ENCODE measurements at regions not wholly inside any gene's neighbourhood (a gene's known extent, or its start where the extent isn't known, plus 50 kb on each side); places are given as distances from the start of the nearest gene placed in this dataset.
"Not testable (repeated sequence)": the region's sequence is repeated elsewhere in the genome, so short reads cannot be mapped to it uniquely, and the experiment has no call there.

DNA sequence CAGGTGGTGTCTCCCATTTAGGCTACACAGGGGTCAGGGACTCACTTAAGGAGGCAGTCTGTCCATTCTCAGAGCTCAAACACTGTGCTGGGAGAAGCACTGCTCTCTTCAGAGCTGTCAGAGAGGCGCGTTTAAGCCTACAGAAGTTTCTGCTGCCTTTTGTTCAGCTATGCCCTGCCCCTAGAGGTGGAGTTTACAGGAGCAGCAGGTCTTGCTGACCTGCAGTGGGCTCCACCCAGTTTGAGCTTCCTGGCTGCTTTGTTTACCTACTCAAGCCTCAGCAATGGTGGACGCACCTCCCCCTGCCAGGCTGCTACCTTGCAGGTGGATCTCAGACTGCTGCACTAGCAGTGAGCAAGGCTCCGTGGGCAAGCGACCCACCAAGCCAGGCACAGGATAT lies 260.1 kb downstream of the MEF2C start:
- not testable (repeated sequence) for H3K36me3 ChIP-seq (ENCODE audit: insufficient read depth); H3K9me2 ChIP-seq (ENCODE audit: insufficient read depth); H3K4me1 ChIP-seq (ENCODE audit: insufficient read depth); H3K4me3 ChIP-seq; H3K27ac ChIP-seq (ENCODE audit: low read depth); H3K4me1 Mint-ChIP-seq; H3K79me2 ChIP-seq (replicated peaks; ENCODE audit: insufficient read depth); ATAC-seq; DNase-seq (ENCODE audit: low spot score); H3K27ac Mint-ChIP-seq; H3K27me3 Mint-ChIP-seq (ENCODE audit: insufficient read depth, low read depth, poor library complexity); H3K4me2 ChIP-seq; H3K27me3 ChIP-seq (ENCODE audit: insufficient read depth); H3F3A ChIP-seq (replicated peaks; ENCODE audit: low read depth); H3K36me3 Mint-ChIP-seq (ENCODE audit: low read depth); H2AFZ ChIP-seq; H4K20me1 ChIP-seq (replicated peaks; ENCODE audit: insufficient read depth); H3K4me3 Mint-ChIP-seq
- H3K9me3 Mint-ChIP-seq, result peaks cover 29% of the 10 kb centered on the region

DNA sequence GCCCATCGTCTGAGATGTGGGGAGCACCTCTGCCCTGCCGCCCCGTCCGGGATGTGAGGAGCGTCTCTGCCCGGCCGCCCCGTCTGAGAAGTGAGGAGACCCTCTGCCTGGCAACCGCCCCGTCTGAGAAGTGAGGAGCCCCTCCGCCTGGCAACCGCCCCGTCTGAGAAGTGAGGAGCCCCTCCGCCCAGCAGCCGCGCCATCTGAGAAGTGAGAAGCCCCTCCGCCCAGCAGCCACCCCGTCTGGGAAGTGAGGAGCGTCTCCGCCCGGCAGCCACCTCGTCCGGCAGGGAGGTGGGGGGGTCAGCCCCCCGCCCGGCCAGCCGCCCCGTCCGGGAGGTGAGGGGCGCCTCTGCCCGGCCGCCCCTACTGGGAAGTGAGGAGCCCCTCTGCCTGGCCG lies 267.2 kb downstream of the MEF2C start:
- H3K36me3 ChIP-seq (ENCODE audit: insufficient read depth); H2AFZ ChIP-seq; DNase-seq (ENCODE audit: low spot score); H3K4me3 ChIP-seq; H3K27ac Mint-ChIP-seq; ATAC-seq; H3F3A ChIP-seq (replicated peaks; ENCODE audit: low read depth); H3K4me1 ChIP-seq (ENCODE audit: insufficient read depth); H3K4me1 Mint-ChIP-seq; H4K20me1 ChIP-seq (replicated peaks; ENCODE audit: insufficient read depth); H3K27me3 ChIP-seq (ENCODE audit: insufficient read depth); H3K79me2 ChIP-seq (replicated peaks; ENCODE audit: insufficient read depth); H3K4me3 Mint-ChIP-seq; H3K36me3 Mint-ChIP-seq (ENCODE audit: low read depth); H3K27ac ChIP-seq (ENCODE audit: low read depth); H3K9me2 ChIP-seq (ENCODE audit: insufficient read depth); H3K27me3 Mint-ChIP-seq (ENCODE audit: insufficient read depth, low read depth, poor library complexity); H3K4me2 ChIP-seq: not testable (repeated sequence)
- peaks cover 21% of the 10 kb centered on the region for H3K9me3 Mint-ChIP-seq

DNA sequence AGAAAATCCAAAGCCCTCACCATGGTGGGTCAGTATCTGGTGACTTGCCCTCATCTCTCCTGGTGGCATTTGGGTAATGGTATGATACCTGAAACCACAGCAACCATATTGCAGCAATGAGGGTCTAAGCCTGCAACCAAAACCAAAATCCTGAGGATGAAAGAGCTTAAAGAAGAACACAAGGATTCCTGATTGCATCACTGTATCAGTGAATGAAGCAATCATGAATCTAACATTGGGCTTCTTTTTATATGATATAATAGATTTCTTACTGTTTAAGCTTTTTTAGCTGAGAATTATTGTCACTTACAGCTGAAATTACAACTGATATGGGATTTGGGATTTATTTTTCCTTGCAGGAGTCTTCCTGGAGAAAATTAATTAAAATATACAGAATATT lies 269.9 kb downstream of the MEF2C start:
- H3K79me2 ChIP-seq (replicated peaks; ENCODE audit: insufficient read depth), result no peaks in the 10 kb centered on the region
- no peaks in the 10 kb centered on the region for H3K36me3 ChIP-seq (ENCODE audit: insufficient read depth)
- Mint-ChIP-seq H3K27ac (no peak overlapping the region), H3K27me3 (ENCODE audit: insufficient read depth, low read depth, poor library complexity) (peaks cover 4% of the 10 kb centered on the region), H3K4me3 (no peak overlapping the region), H3K9me3 (peaks cover 18% of the 10 kb centered on the region), H3K36me3 (ENCODE audit: low read depth) (peaks cover 4% of the 10 kb centered on the region; the same call in 1 of the 3 replicates), H3K4me1 (no peaks in the 10 kb centered on the region)
- DNase-seq (ENCODE audit: low spot score) (no peak), ATAC-seq (no peak)
- H2AFZ ChIP-seq, result no peak overlapping the region
- H3K9me2 ChIP-seq (ENCODE audit: insufficient read depth), result no peaks in the 10 kb centered on the region
- no peak overlapping the region for H3K27ac ChIP-seq (ENCODE audit: low read depth)
- no peaks in the 10 kb centered on the region for H3K27me3 ChIP-seq (ENCODE audit: insufficient read depth)
- no peak overlapping the region for H3K4me3 ChIP-seq
- H3K4me1 ChIP-seq (ENCODE audit: insufficient read depth), result no peaks in the 10 kb centered on the region
- TF ChIP-seq CREB1 (CRISPR knock-in tag; IDR thresholded peaks at IDR 0.05; ENCODE audit: low read depth) (no peak), EZH2 (IDR thresholded peaks at IDR 0.05; ENCODE audit: low read depth, unreplicated experiment) (no peak), ZNF114 (CRISPR knock-in tag; IDR thresholded peaks at IDR 0.05) (no peak), JUNB (IDR thresholded peaks at IDR 0.05; ENCODE audit: unreplicated experiment) (no peak), ZNF331 (CRISPR knock-in tag; IDR thresholded peaks at IDR 0.05; ENCODE audit: low read depth) (no peak), POLR2AphosphoS5 (IDR thresholded peaks at IDR 0.05; ENCODE audit: low read depth) (no peak)
- TF ChIP-seq, protein P1, sequence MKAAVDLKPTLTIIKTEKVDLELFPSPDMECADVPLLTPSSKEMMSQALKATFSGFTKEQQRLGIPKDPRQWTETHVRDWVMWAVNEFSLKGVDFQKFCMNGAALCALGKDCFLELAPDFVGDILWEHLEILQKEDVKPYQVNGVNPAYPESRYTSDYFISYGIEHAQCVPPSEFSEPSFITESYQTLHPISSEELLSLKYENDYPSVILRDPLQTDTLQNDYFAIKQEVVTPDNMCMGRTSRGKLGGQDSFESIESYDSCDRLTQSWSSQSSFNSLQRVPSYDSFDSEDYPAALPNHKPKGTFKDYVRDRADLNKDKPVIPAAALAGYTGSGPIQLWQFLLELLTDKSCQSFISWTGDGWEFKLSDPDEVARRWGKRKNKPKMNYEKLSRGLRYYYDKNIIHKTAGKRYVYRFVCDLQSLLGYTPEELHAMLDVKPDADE (IDR thresholded peaks at IDR 0.05), result no peak
- TF ChIP-seq, protein P2, sequence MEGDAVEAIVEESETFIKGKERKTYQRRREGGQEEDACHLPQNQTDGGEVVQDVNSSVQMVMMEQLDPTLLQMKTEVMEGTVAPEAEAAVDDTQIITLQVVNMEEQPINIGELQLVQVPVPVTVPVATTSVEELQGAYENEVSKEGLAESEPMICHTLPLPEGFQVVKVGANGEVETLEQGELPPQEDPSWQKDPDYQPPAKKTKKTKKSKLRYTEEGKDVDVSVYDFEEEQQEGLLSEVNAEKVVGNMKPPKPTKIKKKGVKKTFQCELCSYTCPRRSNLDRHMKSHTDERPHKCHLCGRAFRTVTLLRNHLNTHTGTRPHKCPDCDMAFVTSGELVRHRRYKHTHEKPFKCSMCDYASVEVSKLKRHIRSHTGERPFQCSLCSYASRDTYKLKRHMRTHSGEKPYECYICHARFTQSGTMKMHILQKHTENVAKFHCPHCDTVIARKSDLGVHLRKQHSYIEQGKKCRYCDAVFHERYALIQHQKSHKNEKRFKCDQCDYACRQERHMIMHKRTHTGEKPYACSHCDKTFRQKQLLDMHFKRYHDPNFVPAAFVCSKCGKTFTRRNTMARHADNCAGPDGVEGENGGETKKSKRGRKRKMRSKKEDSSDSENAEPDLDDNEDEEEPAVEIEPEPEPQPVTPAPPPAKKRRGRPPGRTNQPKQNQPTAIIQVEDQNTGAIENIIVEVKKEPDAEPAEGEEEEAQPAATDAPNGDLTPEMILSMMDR (conservative IDR thresholded peaks at IDR 0.05; ENCODE audit: low read depth in 2 of 2), result no peak
- TF ChIP-seq, protein P3, sequence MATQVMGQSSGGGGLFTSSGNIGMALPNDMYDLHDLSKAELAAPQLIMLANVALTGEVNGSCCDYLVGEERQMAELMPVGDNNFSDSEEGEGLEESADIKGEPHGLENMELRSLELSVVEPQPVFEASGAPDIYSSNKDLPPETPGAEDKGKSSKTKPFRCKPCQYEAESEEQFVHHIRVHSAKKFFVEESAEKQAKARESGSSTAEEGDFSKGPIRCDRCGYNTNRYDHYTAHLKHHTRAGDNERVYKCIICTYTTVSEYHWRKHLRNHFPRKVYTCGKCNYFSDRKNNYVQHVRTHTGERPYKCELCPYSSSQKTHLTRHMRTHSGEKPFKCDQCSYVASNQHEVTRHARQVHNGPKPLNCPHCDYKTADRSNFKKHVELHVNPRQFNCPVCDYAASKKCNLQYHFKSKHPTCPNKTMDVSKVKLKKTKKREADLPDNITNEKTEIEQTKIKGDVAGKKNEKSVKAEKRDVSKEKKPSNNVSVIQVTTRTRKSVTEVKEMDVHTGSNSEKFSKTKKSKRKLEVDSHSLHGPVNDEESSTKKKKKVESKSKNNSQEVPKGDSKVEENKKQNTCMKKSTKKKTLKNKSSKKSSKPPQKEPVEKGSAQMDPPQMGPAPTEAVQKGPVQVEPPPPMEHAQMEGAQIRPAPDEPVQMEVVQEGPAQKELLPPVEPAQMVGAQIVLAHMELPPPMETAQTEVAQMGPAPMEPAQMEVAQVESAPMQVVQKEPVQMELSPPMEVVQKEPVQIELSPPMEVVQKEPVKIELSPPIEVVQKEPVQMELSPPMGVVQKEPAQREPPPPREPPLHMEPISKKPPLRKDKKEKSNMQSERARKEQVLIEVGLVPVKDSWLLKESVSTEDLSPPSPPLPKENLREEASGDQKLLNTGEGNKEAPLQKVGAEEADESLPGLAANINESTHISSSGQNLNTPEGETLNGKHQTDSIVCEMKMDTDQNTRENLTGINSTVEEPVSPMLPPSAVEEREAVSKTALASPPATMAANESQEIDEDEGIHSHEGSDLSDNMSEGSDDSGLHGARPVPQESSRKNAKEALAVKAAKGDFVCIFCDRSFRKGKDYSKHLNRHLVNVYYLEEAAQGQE (IDR thresholded peaks at IDR 0.05; ENCODE audit: unreplicated experiment), result no peak
- no peak overlapping the region for H3K4me2 ChIP-seq
- H3F3A ChIP-seq (replicated peaks; ENCODE audit: low read depth), result no peaks in the 10 kb centered on the region
- H4K20me1 ChIP-seq (replicated peaks; ENCODE audit: insufficient read depth), result no peaks in the 10 kb centered on the region

All from GM23338 (cell line).